T-helper 2 cell treated with Interferon-gamma antibody and Interleukin-4, amounts not matched to agents 5 μg/mL and 100 μg/mL, for 36 hours (primary cell): ENCODE measurements at regions not wholly inside any gene's neighbourhood (a gene's known extent, or its start where the extent isn't known, plus 50 kb on each side); places are given as distances from the start of the nearest gene placed in this dataset.

Source experiments
- DNase-seq: peaks from one replicate; pipeline ENCODE4 v3.0.0; 2021; ENCODE audit warnings: low spot score
- H3K27ac Mint-ChIP-seq: one replicate; pipeline ENCODE4 v1.8.0; 2021; ENCODE audit warnings: mild to moderate bottlenecking, mixed read lengths
- H3K27me3 Mint-ChIP-seq: one replicate; pipeline ENCODE4 v1.8.0; 2021; ENCODE audit warnings: low read depth, mixed read lengths
- H3K36me3 Mint-ChIP-seq: one replicate; pipeline ENCODE4 v1.8.0; 2021; ENCODE audit warnings: low read depth, mixed read lengths
- H3K4me1 Mint-ChIP-seq: one replicate; pipeline ENCODE4 v1.8.0; 2021; ENCODE audit warnings: low read depth, mixed read lengths
- H3K4me3 Mint-ChIP-seq: one replicate; pipeline ENCODE4 v1.8.0; 2022; ENCODE audit warnings: mild to moderate bottlenecking, moderate library complexity, mixed read lengths
- H3K9me3 Mint-ChIP-seq: one replicate; pipeline ENCODE4 v1.8.0; 2021; ENCODE audit warnings: mixed read lengths

GRCh38 chrX:124863303-124863702, 456.4 kb upstream of the TEX13C start:
- Mint-ChIP-seq H3K4me3 (no peak overlapping the region), H3K27me3 (no peaks in the 10 kb centered on the region), H3K9me3 (no peaks in the 10 kb centered on the region), H3K36me3 (no peaks in the 10 kb centered on the region), H3K4me1 (no peaks in the 10 kb centered on the region), H3K27ac (no peak overlapping the region)
- no peak for DNase-seq

GRCh38 chrX:124887572-124887971, 432.1 kb upstream of the TEX13C start:
- Mint-ChIP-seq H3K4me3 (no peak overlapping the region), H3K36me3 (no peaks in the 10 kb centered on the region), H3K9me3 (no peaks in the 10 kb centered on the region), H3K27ac (no peak overlapping the region), H3K4me1 (no peaks in the 10 kb centered on the region), H3K27me3 (no peaks in the 10 kb centered on the region)
- DNase-seq, result no peak

GRCh38 chrX:124895947-124896346, 423.7 kb upstream of the TEX13C start:
- DNase-seq, result no peak
- H3K4me1 Mint-ChIP-seq, result no peaks in the 10 kb centered on the region
- no peaks in the 10 kb centered on the region for H3K27me3 Mint-ChIP-seq

GRCh38 chrX:124902953-124903352, 416.7 kb upstream of the TEX13C start:
- no peak overlapping the region for H3K27ac Mint-ChIP-seq
- no peaks in the 10 kb centered on the region for H3K36me3 Mint-ChIP-seq
- no peaks in the 10 kb centered on the region for H3K4me1 Mint-ChIP-seq

More at GRCh38 chrX:124895947-124896346, 423.7 kb upstream of the TEX13C start:
- H3K4me3 Mint-ChIP-seq, result no peak overlapping the region
- no peak overlapping the region for H3K27ac Mint-ChIP-seq
- H3K9me3 Mint-ChIP-seq, result no peaks in the 10 kb centered on the region
- no peaks in the 10 kb centered on the region for H3K36me3 Mint-ChIP-seq

GRCh38 chrX:124910611-124911010, 409.1 kb upstream of the TEX13C start:
- no peak for DNase-seq
- H3K27me3 Mint-ChIP-seq, result no peaks in the 10 kb centered on the region
- no peaks in the 10 kb centered on the region for H3K9me3 Mint-ChIP-seq
- no peak overlapping the region for H3K4me3 Mint-ChIP-seq
- H3K27ac Mint-ChIP-seq, result no peak overlapping the region
- H3K36me3 Mint-ChIP-seq, result no peaks in the 10 kb centered on the region
- no peaks in the 10 kb centered on the region for H3K4me1 Mint-ChIP-seq

More at GRCh38 chrX:124902953-124903352, 416.7 kb upstream of the TEX13C start:
- no peaks in the 10 kb centered on the region for H3K9me3 Mint-ChIP-seq
- H3K27me3 Mint-ChIP-seq, result no peaks in the 10 kb centered on the region
- no peak for DNase-seq
- H3K4me3 Mint-ChIP-seq, result no peak overlapping the region

- no peaks in the 10 kb centered on the region for H3K9me3 Mint-ChIP-seq
- no peaks in the 10 kb centered on the region for H3K36me3 Mint-ChIP-seq
- no peak overlapping the region for H3K4me3 Mint-ChIP-seq
- no peak for DNase-seq
- no peaks in the 10 kb centered on the region for H3K27me3 Mint-ChIP-seq
- no peaks in the 10 kb centered on the region for H3K4me1 Mint-ChIP-seq
- H3K27ac Mint-ChIP-seq, result no peak overlapping the region
Observed at GRCh38 chrX:124917011-124917410, 402.7 kb upstream of the TEX13C start.

GRCh38 chrX:124925681-124926080, 394.0 kb upstream of the TEX13C start:
- no peak for DNase-seq
- Mint-ChIP-seq H3K36me3 (no peaks in the 10 kb centered on the region), H3K4me3 (no peak overlapping the region), H3K4me1 (peaks cover 3% of the 10 kb centered on the region), H3K27ac (no peak overlapping the region), H3K9me3 (no peaks in the 10 kb centered on the region), H3K27me3 (no peaks in the 10 kb centered on the region)

- no peak for DNase-seq
- no peaks in the 10 kb centered on the region for H3K36me3 Mint-ChIP-seq
- H3K9me3 Mint-ChIP-seq, result no peaks in the 10 kb centered on the region
- H3K27ac Mint-ChIP-seq, result no peak overlapping the region
- H3K4me3 Mint-ChIP-seq, result no peak overlapping the region
- H3K4me1 Mint-ChIP-seq, result no peaks in the 10 kb centered on the region
- no peaks in the 10 kb centered on the region for H3K27me3 Mint-ChIP-seq
Observed at GRCh38 chrX:124931241-124931640, 388.4 kb upstream of the TEX13C start.

- Mint-ChIP-seq H3K4me1 (no peaks in the 10 kb centered on the region), H3K4me3 (no peak overlapping the region), H3K27me3 (no peaks in the 10 kb centered on the region), H3K27ac (no peak overlapping the region), H3K36me3 (no peaks in the 10 kb centered on the region), H3K9me3 (no peaks in the 10 kb centered on the region)
- no peak for DNase-seq
Observed at GRCh38 chrX:124931958-124932357, 387.7 kb upstream of the TEX13C start.

- H3K4me1 Mint-ChIP-seq, result no peaks in the 10 kb centered on the region
Observed at GRCh38 chrX:124938715-124939114, 381.0 kb upstream of the TEX13C start.

GRCh38 chrX:124940531-124940930, 379.1 kb upstream of the TEX13C start:
- no peak overlapping the region for H3K4me3 Mint-ChIP-seq
- H3K27ac Mint-ChIP-seq, result no peak overlapping the region
- no peaks in the 10 kb centered on the region for H3K4me1 Mint-ChIP-seq
- H3K36me3 Mint-ChIP-seq, result no peaks in the 10 kb centered on the region
- no peaks in the 10 kb centered on the region for H3K27me3 Mint-ChIP-seq
- DNase-seq, result no peak
- H3K9me3 Mint-ChIP-seq, result no peaks in the 10 kb centered on the region

More at GRCh38 chrX:124938715-124939114, 381.0 kb upstream of the TEX13C start:
- Mint-ChIP-seq H3K27me3 (no peaks in the 10 kb centered on the region), H3K9me3 (no peaks in the 10 kb centered on the region), H3K4me3 (no peak overlapping the region), H3K36me3 (no peaks in the 10 kb centered on the region), H3K27ac (no peak overlapping the region)
- no peak for DNase-seq

- H3K27ac Mint-ChIP-seq, result no peak overlapping the region
- no peaks in the 10 kb centered on the region for H3K9me3 Mint-ChIP-seq
- no peaks in the 10 kb centered on the region for H3K27me3 Mint-ChIP-seq
- no peaks in the 10 kb centered on the region for H3K36me3 Mint-ChIP-seq
- no peak for DNase-seq
- H3K4me3 Mint-ChIP-seq, result no peak overlapping the region
- no peaks in the 10 kb centered on the region for H3K4me1 Mint-ChIP-seq
Observed at GRCh38 chrX:124954402-124954801, 365.3 kb upstream of the TEX13C start.

GRCh38 chrX:124960454-124960853, 359.2 kb upstream of the TEX13C start:
- Mint-ChIP-seq H3K4me1 (no peaks in the 10 kb centered on the region), H3K9me3 (no peaks in the 10 kb centered on the region), H3K27ac (no peak overlapping the region), H3K27me3 (no peaks in the 10 kb centered on the region), H3K4me3 (no peak overlapping the region), H3K36me3 (no peaks in the 10 kb centered on the region)
- no peak for DNase-seq

GRCh38 chrX:124963717-124964116, 356.0 kb upstream of the TEX13C start, which contains the start of gene TENM1:
TSS of gene TENM1 (minus strand) at chrX:124963817.
- Mint-ChIP-seq H3K36me3 (no peaks in the 10 kb centered on the region), H3K27me3 (no peaks in the 10 kb centered on the region), H3K4me3 (no peak within 1 kb of the TSS), H3K4me1 (no peaks in the 10 kb centered on the region), H3K27ac (no peak within 1 kb of the TSS), H3K9me3 (no peaks in the 10 kb centered on the region)
- no peak for DNase-seq

- H3K4me3 Mint-ChIP-seq, result no peak overlapping the region
- no peaks in the 10 kb centered on the region for H3K27me3 Mint-ChIP-seq
- H3K36me3 Mint-ChIP-seq, result no peaks in the 10 kb centered on the region
- no peak overlapping the region for H3K27ac Mint-ChIP-seq
- H3K4me1 Mint-ChIP-seq, result no peaks in the 10 kb centered on the region
- no peaks in the 10 kb centered on the region for H3K9me3 Mint-ChIP-seq
- DNase-seq, result no peak
Observed at GRCh38 chrX:124975456-124975855, 344.2 kb upstream of the TEX13C start.
